Stimulated activated CD4-positive, alpha-beta T cell treated with anti-CD3 and anti-CD28 coated beads, Interleukin-15, amount 100 ng/mL, for 48 hours (primary cell): ENCODE measurements at regions not wholly inside any gene's neighbourhood (a gene's known extent, or its start where the extent isn't known, plus 50 kb on each side); places are given as distances from the start of the nearest gene placed in this dataset.
"Not testable (repeated sequence)": the region's sequence is repeated elsewhere in the genome, so short reads cannot be mapped to it uniquely, and the experiment has no call there.

Experiments
- DNase-seq, 2 donors: peaks; one replicate each; pipeline ENCODE4 v3.0.0-alpha.2; 2020; ENCODE audit warnings: low read depth in 2 of 2

- no peak for DNase-seq
Observed at GRCh38 chr10:44733501-44734488, 177.3 kb upstream of the TMEM72 start.

DNA sequence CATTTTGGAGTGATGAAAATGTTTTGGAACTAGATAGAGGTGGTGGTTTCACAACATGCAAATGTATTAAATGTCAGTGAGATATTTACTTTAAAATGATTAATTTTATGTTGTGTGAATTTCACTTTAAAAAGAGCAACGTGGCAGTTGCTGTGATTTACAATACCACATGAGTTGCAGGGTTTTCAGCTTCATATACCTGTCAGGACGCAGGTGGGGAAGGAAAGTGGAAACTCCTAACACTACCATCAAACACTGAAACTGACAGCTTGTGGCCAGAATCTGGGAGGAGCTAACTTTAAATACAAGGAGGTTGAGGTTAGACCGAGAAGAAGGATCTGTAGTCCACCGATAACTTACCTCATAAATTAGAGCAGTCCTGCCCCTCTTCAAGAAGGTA is 168.9 kb upstream of the TMEM72 start:
- no peak for DNase-seq

GRCh38 chr10:44743535-44743934 is 167.6 kb upstream of the TMEM72 start:
- DNase-seq = no peak

- no peak for DNase-seq
Observed at GRCh38 chr10:44745920-44746319, 165.2 kb upstream of the TMEM72 start.

DNA sequence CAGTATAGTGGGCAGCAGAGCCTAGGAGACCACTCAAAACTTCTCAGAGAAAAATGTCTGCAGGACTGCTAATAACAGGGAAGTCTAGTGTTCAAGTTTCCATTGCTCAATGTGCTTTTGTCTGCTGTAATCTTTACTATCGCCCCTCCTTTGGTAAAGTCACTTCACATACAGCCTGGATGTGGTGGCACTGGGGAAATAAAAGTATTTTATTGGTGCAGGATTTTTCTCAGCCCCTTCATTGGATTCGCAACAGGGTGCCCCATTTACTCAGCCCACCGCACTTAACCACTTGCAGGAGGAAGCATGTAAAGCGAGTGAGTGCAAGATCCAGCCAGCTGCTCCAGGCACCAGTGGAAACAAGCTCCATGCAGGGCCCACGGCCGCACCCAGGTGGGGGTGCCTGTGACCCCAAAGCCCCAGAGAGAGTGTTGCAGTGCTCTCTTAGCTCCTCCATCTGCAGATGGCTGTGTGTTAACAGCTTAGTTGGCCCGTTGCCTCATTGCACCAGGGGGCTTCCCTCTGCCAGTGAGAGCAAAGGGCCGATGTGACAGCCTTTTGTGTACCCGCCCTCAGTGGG is 163.5 kb upstream of the TMEM72 start:
- no peak for DNase-seq

DNA sequence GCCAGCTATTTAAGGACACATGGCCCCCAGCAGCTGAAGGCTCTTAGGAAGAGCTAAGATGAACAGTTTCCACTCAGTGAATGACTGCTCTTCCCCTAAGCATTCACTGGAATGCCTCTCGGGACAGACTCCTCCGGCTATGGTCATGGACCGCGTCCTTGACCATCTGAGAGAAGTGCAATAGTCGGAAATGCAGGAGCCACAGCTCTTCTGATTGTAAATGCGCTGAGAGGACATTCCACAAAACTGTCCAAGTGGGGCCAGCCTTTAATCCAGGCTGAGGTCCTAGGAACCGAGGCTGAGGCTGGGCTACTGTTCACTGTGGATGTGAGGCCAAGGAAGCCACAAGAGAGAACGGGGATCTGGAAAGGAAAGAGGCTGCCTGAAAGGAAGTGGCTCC is 162.0 kb upstream of the TMEM72 start:
- no peak for DNase-seq

DNA sequence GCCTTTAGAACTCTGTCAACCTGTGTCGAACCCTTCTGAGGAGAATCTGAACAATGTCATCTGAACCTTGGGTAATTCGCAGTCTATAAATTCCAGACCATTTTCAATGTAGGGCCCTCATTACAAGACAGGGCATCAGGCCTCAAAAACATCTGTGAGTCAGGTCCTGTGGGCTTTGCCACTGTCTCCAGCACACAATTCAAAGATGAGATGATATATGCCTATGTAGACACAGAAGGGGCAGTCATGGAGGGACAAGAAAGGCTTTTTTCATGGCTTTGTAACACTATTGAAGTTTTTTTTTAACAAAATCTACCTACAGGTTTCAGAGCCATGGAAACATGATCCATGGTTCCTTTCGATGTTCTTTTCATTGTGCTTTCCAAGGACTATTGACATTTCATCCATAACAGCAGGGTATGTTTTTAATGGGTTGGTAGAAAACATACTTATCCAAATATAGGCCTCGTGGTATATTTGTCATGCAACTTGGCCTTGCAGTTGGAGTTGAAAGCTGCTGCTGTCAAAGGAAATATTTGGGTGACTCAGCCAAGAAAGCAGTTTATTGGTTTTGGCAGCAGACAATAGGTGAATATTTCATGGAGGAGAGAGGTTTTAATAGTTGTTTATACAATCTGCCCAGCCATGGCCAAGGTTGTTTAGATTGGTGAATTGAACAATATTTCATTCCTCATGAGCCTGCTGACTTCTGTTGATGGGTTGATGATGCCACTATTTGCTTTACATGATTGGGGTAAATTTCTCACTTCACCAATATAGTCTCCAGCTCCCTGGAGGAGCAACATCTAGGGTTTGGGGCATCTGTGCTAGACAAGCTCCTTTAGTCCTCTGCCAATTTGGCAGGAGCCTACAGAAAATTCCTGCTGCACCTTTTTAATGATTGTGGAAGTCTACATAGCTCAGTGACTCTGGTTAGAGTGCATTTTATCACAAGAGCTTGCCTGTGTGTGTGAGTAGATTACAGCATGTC is 158.4 kb upstream of the TMEM72 start:
- no peak for DNase-seq

DNA sequence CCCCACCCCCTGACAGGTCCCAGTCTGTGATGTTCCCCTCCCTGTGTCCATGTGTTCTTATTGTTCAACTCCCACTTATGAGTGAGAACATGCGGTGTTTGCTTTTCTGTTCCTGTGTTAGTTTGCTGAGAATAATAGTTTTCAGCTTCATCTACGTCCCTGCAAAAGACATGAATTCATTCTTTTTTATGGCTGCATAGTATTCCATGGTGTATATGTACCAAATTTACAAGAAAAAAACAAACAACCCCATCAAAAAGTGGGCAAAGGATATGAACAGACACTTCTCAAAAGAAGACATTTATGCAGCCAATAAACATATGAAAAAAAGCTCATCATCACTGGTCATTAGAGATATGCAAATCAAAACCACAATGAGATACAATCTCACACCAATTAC is 156.8 kb upstream of the TMEM72 start:
- DNase-seq = not testable (repeated sequence)

DNA sequence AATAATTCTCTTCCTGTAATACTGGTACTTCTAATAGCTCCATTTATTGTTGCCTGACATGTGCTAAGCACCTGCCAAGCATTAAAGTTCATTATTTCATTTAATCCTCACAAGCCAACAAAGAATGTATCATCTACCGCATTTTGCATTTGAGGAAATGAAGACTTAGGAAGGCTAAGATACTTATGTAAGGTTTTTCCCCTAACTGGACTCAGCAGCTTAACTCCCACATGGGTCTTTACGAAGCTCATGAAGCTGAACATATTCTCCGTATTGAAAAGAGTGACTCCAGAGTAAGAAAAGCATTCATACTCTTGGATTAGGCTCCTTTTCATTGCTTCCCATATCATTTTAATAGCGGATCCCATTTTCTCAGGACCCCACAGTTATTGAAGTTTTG is 155.7 kb upstream of the TMEM72 start:
- DNase-seq = no peak

- DNase-seq = no peak
Observed at GRCh38 chr10:44756216-44756615, 154.9 kb upstream of the TMEM72 start.

- DNase-seq = no peak
Observed at GRCh38 chr10:44757551-44758205, 153.5 kb upstream of the TMEM72 start.

GRCh38 chr10:44759122-44759521 is 152.0 kb upstream of the TMEM72 start:
- DNase-seq = no peak

DNA sequence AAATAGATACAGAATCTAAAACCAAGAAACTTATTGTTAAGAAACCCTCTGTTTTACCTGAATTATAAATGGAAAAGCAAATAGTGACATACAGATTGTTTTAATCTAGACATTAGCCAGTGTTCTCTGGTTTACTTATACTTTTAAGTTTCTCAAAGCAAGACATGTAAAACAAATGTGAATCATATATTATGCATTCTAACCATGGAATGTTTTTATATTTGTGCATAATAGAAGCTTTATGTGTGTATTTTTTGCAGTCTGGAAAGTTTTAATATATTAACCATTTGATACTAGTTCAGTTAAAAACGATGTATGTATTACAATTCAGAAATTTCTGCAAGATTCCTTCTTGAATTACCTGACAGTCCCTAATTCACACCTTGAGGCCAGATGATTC is 150.6 kb upstream of the TMEM72 start:
- no peak for DNase-seq

DNA sequence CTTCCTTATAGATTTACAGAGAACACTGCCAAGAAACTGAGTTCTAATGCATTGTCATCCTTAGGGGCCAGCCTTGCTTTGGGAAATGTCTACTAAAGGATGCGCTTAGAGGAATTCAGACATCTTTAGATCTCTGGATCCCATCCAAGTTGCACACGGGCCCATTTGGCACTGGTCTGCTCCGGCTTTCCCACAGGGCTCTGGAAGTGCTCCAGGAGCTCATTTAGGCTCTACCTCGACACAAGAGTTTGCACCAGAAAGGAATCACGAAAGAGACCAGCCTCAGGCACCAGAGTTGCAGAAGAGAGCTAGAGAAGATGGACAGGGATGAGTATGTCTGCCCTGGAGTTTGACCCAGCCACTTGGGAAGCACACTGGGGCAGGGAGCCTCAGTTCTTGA is 150.1 kb upstream of the TMEM72 start:
- DNase-seq = no peak

DNA sequence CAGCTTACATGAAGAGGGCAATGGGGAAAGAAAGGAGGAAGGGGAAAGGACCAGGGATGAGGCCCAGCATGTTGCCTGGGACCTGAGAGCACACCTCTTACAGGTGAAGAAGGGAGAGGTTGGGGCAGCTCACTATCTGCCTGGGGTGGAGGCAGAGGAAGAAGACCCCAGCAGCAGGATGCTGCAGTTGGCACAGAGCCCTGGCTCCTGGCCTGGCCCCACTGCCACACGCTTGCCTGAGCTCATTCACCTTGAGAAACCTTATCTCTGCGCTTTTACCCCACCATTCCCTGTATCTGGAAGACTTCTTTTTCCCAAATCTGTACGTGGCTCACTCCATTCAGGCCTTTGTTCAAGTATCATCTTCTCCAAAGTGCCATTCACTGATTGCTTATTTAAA is 147.8 kb upstream of the TMEM72 start:
- DNase-seq = no peak

DNA sequence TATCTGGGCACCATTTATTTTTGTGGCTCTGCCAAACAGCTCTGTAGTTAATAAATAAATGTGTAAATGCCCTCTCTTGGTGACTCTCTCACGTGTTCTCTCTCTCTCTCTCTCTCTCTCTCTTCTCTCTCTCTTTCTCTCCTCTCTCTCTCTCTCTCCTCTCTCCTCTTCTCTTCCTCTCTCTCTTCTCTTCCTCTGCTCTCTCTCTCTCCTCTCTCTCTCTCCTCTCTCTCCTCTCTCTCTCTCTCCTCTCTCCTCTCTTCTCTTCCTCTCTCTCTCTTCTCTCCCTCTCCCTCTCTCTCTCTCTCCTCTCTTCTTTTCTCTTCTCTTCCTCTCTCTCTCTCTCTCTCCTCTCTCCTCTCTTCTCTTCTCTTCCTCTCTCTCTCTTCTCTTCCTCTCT is 145.8 kb upstream of the TMEM72 start:
- no peak for DNase-seq

DNA sequence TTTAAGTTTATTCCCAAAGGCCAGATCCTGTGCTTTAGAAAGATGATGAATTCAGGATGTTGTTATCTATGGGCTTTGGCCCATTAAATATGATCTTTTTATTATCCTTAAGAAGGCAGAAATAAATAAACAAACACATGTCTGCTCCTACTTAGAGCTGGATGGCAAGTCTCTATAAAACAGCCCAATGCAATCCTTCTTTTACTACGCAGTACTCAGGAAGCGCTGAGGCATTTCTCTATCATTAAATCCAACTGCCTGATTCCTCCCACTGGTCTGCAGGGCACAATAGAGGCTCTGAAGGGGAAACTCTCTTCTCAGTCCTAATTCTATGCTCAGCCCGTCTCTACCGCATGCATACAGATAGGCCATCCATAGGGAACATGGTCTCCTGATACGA is 144.5 kb upstream of the TMEM72 start:
- DNase-seq = no peak

- DNase-seq = no peak
Observed at GRCh38 chr10:44769450-44769849, 141.7 kb upstream of the TMEM72 start.

DNA sequence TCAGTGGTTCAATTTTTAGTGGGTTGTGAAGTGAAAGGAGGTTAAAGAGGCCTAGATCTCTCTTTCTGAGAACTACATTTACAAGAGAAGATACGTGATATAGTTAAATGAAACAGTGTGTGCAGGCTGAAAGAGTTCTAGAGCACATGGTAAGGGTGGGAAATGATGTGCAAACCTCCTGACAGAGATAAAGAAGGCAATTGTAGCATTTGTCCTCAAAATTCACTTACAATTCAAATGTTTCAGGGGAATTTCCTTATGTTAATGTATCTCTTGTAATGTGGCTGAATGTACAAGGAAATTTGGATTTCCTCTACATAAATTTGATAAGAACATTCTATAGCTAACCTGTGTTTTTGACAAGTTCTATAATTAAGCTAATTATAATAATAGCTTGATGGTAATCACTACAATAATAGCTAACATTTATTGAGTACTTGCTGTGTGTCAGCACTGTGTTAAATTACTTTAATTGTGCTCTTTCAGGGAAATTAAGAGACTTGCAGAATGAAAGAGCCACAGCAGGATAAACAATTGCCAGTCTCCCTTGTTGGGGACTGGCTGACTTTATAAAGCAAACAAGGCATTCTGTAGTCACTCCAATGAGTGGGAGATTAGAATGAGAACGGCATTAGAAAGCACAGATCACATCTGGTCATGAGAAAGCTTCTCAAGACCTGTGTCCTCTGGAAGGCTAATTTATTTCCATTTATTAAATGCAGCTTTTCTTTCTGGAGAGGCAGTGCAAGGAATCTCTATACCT is 139.7 kb upstream of the TMEM72 start:
- DNase-seq = no peak

DNA sequence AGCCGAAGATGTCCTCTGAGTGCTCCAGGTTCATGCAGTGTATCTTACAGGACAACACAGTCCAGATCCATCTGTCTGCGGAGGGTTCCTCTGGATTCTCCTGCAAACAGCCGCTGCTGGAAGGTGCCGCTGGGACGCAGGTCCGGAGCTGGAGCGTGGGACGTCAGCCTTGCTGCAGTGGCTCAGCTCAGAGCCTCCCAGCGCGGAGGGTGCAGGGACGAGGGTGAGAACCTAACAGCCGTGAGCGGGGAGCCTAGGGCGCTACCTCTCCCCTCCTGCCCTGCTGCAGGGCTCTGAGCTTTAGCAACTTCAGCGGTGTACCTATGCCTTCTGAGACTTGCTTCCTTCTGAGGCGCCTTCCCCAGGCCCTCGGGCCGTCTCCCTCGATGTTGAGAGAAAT is 137.6 kb upstream of the TMEM72 start:
- DNase-seq = no peak
